GM12892 (cell line): ENCODE measurements at regions not wholly inside any gene's neighbourhood (a gene's known extent, or its start where the extent isn't known, plus 50 kb on each side); places are given as distances from the start of the nearest gene placed in this dataset.

Experiments
- POLR2A ChIP-seq: IDR thresholded peaks from 2 replicates; pipeline ENCODE4 v1.6.1; 2011; ENCODE audit warnings: low read depth, low read length, control low read depth
- POLR2AphosphoS5 ChIP-seq: IDR thresholded peaks from 2 replicates; pipeline ENCODE4 v1.6.1; 2011; ENCODE audit warnings: low read depth, low read length, control low read depth
- TAF1 ChIP-seq: IDR thresholded peaks from 2 replicates; pipeline ENCODE4 v1.6.1; 2011; ENCODE audit warnings: low read depth, mild to moderate bottlenecking, control low read depth, low read length, borderline replicate concordance

DNA sequence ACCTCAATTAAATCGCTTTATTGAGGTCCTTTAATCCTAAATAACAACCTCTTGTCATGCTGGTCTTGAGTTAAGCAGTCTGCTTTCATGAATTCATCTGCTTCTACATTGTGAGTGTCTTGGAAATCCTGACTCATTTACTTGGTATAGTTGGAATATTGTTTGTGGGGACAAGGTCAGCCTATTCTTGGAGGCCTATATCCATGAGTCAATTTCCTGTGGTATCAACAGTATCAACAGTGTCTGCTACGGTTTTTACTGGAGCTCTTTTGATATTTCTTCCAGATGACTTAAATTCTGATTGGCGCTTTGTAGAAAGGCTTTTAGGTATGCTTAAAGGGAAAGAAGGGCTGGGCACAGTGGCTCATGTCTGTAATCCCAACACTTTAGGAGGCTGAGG, 71.2 kb upstream of the PARP8 start:
- no peak for TF ChIP-seq POLR2AphosphoS5
- no peak for TF ChIP-seq POLR2A
- no peak for TF ChIP-seq TAF1
